Sigmoid colon (tissue), 6 donors: ENCODE measurements at regions not wholly inside any gene's neighbourhood (a gene's known extent, or its start where the extent isn't known, plus 50 kb on each side); places are given as distances from the start of the nearest gene placed in this dataset.

ENCODE experiments used
- DNase-seq: peaks from one replicate; pipeline ENCODE4 v3.0.0-alpha.2; 2019
- H3K27ac ChIP-seq, 4 donors: fragments of 200-600 bp; sonication (generic); one replicate each; pipeline ENCODE4 v1.5.1; 2016 to 2019; ENCODE audit warnings: mild to moderate bottlenecking in 1 of 4
- H3K27me3 ChIP-seq, 3 donors: fragments of 200-600 bp; sonication (generic); one replicate each; pipeline ENCODE4 v1.5.1; 2019; ENCODE audit warnings: mild to moderate bottlenecking in 1 of 3
- H3K36me3 ChIP-seq, 4 donors: fragments of 200-600 bp; sonication (generic); one replicate each; pipeline ENCODE4 v1.5.1; 2016 to 2019
- H3K4me1 ChIP-seq, 4 donors: fragments of 200-600 bp; sonication (generic); one replicate each; pipeline ENCODE4 v1.5.1; 2017 to 2019
- H3K4me3 ChIP-seq, 4 donors: fragments of 200-600 bp; sonication (generic); one replicate each; pipeline ENCODE4 v1.5.1; 2017 to 2019; ENCODE audit warnings: mild to moderate bottlenecking in 2 of 4, moderate library complexity in 1 of 4
- H3K9me3 ChIP-seq, 4 donors: fragments of 200-600 bp in 3 of 4; sonication (generic) in 3 of 4; one replicate each; pipeline versions ENCODE4 v1.5.1 to v1.6.1; 2013 to 2019
- CTCF ChIP-seq, 4 experiments: fragments of 450-650 bp in 3 of 4; fragments of 200-600 bp in 1 of 4; IDR thresholded peaks; one replicate each; pipeline ENCODE4 v1.5.1; 2016 to 2019; ENCODE audit warnings: antibody characterized with exemption in 4 of 4, mild to moderate bottlenecking in 3 of 4, moderate library complexity in 2 of 4
- EP300 ChIP-seq, 4 donors: sonication (generic); formaldehyde crosslinking; IDR thresholded peaks; one replicate each; pipeline ENCODE4 v1.6.1; 2017; ENCODE audit warnings: antibody characterized with exemption in 4 of 4
- POLR2A ChIP-seq, 2 donors: fragments of 450-650 bp; IDR thresholded peaks; one replicate each; pipeline ENCODE4 v1.6.1; 2016; ENCODE audit warnings: antibody characterized with exemption in 2 of 2, mild to moderate bottlenecking in 2 of 2, moderate library complexity in 2 of 2
- POLR2AphosphoS5 ChIP-seq, 4 donors: sonication (generic); formaldehyde crosslinking; IDR thresholded peaks; one replicate each; pipeline ENCODE4 v1.6.1; 2017; ENCODE audit warnings: antibody characterized with exemption in 4 of 4
- WGBS, 2 donors: extraction: QIAGEN DNeasy Blood & Tissue Kit; methylation state at CpG; one replicate each; pipeline ENCODE4 v1.1.7; 2013; 5-methylcytosine and 5-hydroxymethylcytosine counted together
- intact Hi-C: fragments of 100-400 bp; cut with DNase I; formaldehyde crosslinking; loops from one replicate; pipeline ENCODE4 v1.15.1; 2023
- donor health status: healthy with polysubstance abuse.
- donor health status: healthy.

GRCh38 chr3:25265284-25265683, 162.8 kb upstream of the RARB start:
- Histone ChIP-seq H3K27me3 (no peaks in the 10 kb centered on the region), H3K36me3 (no peaks in the 10 kb centered on the region), H3K9me3 (no peaks in the 10 kb centered on the region), H3K27ac (no peak overlapping the region), H3K4me3 (no peak overlapping the region), H3K4me1 (peaks cover 0 to 12% (median 4%) of the 10 kb centered on the region in 4 donors)
- DNase-seq = no peak
- 45 to 54% methylated on average over 1 of the region's 1 CpG for WGBS, 2 donors
- intact Hi-C loops = no loop called here
- no peak for TF ChIP-seq CTCF (IDR thresholded peaks at IDR 0.05)
- TF ChIP-seq EP300 (IDR thresholded peaks at IDR 0.05) = no peak

- TF ChIP-seq EP300 (IDR thresholded peaks at IDR 0.05) (no peak), CTCF (IDR thresholded peaks at IDR 0.05) (no peak), POLR2AphosphoS5 (IDR thresholded peaks at IDR 0.05) (no peak), POLR2A (IDR thresholded peaks at IDR 0.05) (no peak)
- WGBS, 2 donors = 92 to 93% methylated on average over 1 of the region's 1 CpG
Measured at GRCh38 chr3:25266677-25267076, 161.4 kb upstream of the RARB start.

GRCh38 chr3:25272090-25272489, 156.0 kb upstream of the RARB start:
- Histone ChIP-seq H3K4me3 (no peak overlapping the region), H3K4me1 (peaks cover 0 to 6% (median 2%) of the 10 kb centered on the region in 4 donors), H3K27me3 (no peaks in the 10 kb centered on the region), H3K36me3 (no peaks in the 10 kb centered on the region), H3K9me3 (no peaks in the 10 kb centered on the region), H3K27ac (no peak overlapping the region)
- intact Hi-C loops = no loop called here
- TF ChIP-seq POLR2AphosphoS5 (IDR thresholded peaks at IDR 0.05) = no peak
- TF ChIP-seq EP300 (IDR thresholded peaks at IDR 0.05) = no peak
- no peak for TF ChIP-seq POLR2A (IDR thresholded peaks at IDR 0.05)
- no peak for TF ChIP-seq CTCF (IDR thresholded peaks at IDR 0.05)
- DNase-seq = no peak
- WGBS, 2 donors = 87 to 91% methylated on average over 3 of the region's 3 CpGs

More at GRCh38 chr3:25266677-25267076, 161.4 kb upstream of the RARB start:
- no peak for DNase-seq
- Histone ChIP-seq H3K4me1 (peaks cover 0 to 12% (median 4%) of the 10 kb centered on the region in 4 donors), H3K36me3 (no peaks in the 10 kb centered on the region), H3K4me3 (no peak overlapping the region), H3K27me3 (no peaks in the 10 kb centered on the region), H3K9me3 (no peaks in the 10 kb centered on the region), H3K27ac (peak overlapping the region in 1 of 4 donors; percentile 62)
- intact Hi-C loops = no loop called here

GRCh38 chr3:25273582-25274171, 154.4 kb upstream of the RARB start:
- TF ChIP-seq EP300 (IDR thresholded peaks at IDR 0.05) = no peak
- TF ChIP-seq POLR2AphosphoS5 (IDR thresholded peaks at IDR 0.05) = no peak
- no peak for TF ChIP-seq CTCF (IDR thresholded peaks at IDR 0.05)
- TF ChIP-seq POLR2A (IDR thresholded peaks at IDR 0.05) = no peak
- H3K9me3 ChIP-seq = no peaks in the 10 kb centered on the region
- 90 to 92% methylated on average over 3 of the region's 3 CpGs for WGBS, 2 donors
- no peaks in the 10 kb centered on the region for H3K27me3 ChIP-seq
- intact Hi-C loops = no loop called here
- no peaks in the 10 kb centered on the region for H3K4me1 ChIP-seq
- H3K4me3 ChIP-seq = no peak overlapping the region
- no peaks in the 10 kb centered on the region for H3K36me3 ChIP-seq
- H3K27ac ChIP-seq = no peak overlapping the region
- no peak for DNase-seq

GRCh38 chr3:25277503-25277902, 150.6 kb upstream of the RARB start:
- no peak overlapping the region for H3K27ac ChIP-seq
- no peaks in the 10 kb centered on the region for H3K36me3 ChIP-seq
- TF ChIP-seq EP300 (IDR thresholded peaks at IDR 0.05) (no peak), POLR2A (IDR thresholded peaks at IDR 0.05) (no peak), CTCF (IDR thresholded peaks at IDR 0.05) (no peak), POLR2AphosphoS5 (IDR thresholded peaks at IDR 0.05) (no peak)
- intact Hi-C loops = no loop called here
- H3K4me3 ChIP-seq = no peak overlapping the region
- no peaks in the 10 kb centered on the region for H3K9me3 ChIP-seq
- DNase-seq = no peak
- no peaks in the 10 kb centered on the region for H3K27me3 ChIP-seq
- H3K4me1 ChIP-seq = no peaks in the 10 kb centered on the region
